ENCODE measurements at regions not wholly inside any gene's neighbourhood (a gene's known extent, or its start where the extent isn't known, plus 50 kb on each side); places are given as distances from the start of the nearest gene placed in this dataset.

DNA sequence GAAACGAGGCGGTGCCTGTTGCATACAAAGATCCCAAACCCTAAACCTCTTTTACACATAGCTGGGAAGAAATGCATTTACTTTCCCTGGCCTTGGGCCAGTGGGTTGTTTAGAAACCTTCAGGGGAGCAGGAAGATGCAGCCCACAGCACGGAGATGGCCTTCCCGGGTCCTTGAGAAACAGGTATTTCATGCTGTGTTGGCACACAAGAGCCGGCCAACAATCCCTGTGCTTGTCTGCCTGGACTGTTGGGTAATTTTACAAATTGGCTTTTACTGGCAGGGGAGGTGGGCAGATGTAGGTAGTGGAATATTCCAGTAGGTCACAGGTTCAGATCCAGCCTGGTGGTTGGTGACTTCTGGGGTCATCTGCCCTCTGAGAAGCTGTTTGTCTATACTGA lies 148.0 kb downstream of the FOXL1 start:
- Histone ChIP-seq H3K4me1 (ENCODE audit: control insufficient read depth, insufficient read depth, low read length) (no peaks in the 10 kb centered on the region), H3K27me3 (replicated peaks in 1 of 2; ENCODE audit: control insufficient read depth in 2 of 2, insufficient read depth in 2 of 2, low read length in 1 of 2) (no peaks in the 10 kb centered on the region; a peak in 1 of 4 replicates), H3K27ac (ENCODE audit: control insufficient read depth, insufficient read depth) (no peak overlapping the region), H3K4me2 (ENCODE audit: control insufficient read depth, insufficient read depth) (no peak overlapping the region), H3K9ac (ENCODE audit: control insufficient read depth, insufficient read depth, low read length) (no peak overlapping the region), H3K36me3 (ENCODE audit: control insufficient read depth in 2 of 2, insufficient read depth in 2 of 2, low read length in 1 of 2) (no peaks in the 10 kb centered on the region), H2AFZ (ENCODE audit: control insufficient read depth, low read depth, low read length) (no peak overlapping the region), H3K9me3 (replicated peaks; ENCODE audit: control insufficient read depth, insufficient read depth, low read length) (no peaks in the 10 kb centered on the region), H3K4me3 (no peak overlapping the region), H3K79me2 (ENCODE audit: control insufficient read depth, insufficient read depth, low read length) (no peaks in the 10 kb centered on the region), H4K20me1 (ENCODE audit: control insufficient read depth, insufficient read depth) (no peaks in the 10 kb centered on the region)
- POLR2A ChIA-PET = no interaction called here
- intact Hi-C loops (cut with micrococcal nuclease; ENCODE audit: unreplicated experiment) (no loop called here), in situ Hi-C loops (cut with MboI) (no loop called here)
- FAIRE-seq (no peak), ATAC-seq (no peak), DNase-seq (ENCODE audit: low read depth, low spot score) (no peak)
- TF ChIP-seq, protein P1, sequence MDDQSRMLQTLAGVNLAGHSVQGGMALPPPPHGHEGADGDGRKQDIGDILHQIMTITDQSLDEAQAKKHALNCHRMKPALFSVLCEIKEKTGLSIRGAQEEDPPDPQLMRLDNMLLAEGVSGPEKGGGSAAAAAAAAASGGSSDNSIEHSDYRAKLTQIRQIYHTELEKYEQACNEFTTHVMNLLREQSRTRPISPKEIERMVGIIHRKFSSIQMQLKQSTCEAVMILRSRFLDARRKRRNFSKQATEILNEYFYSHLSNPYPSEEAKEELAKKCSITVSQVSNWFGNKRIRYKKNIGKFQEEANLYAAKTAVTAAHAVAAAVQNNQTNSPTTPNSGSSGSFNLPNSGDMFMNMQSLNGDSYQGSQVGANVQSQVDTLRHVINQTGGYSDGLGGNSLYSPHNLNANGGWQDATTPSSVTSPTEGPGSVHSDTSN (IDR thresholded peaks at IDR 0.05; ENCODE audit: insufficient replicate concordance, low read depth, low read length) = no peak
- TF ChIP-seq SUZ12 (IDR thresholded peaks at IDR 0.05; ENCODE audit: unreplicated experiment) (no peak), SIX5 (IDR thresholded peaks at IDR 0.05; ENCODE audit: low read depth, low read length, severe bottlenecking) (no peak), TAF1 (IDR thresholded peaks at IDR 0.05; ENCODE audit: borderline replicate concordance, low read depth, low read length) (no peak), FOXK2 (IDR thresholded peaks at IDR 0.05) (no peak), RBBP5 (conservative IDR thresholded peaks at IDR 0.05) (no peak), CHD4 (IDR thresholded peaks at IDR 0.05) (no peak), NBN (IDR thresholded peaks at IDR 0.05) (no peak), MXI1 (IDR thresholded peaks at IDR 0.05; ENCODE audit: low read depth, low read length) (no peak), DPF2 (IDR thresholded peaks at IDR 0.05) (no peak), LARP7 (IDR thresholded peaks at IDR 0.05) (no peak), SUPT20H (IDR thresholded peaks at IDR 0.05; ENCODE audit: borderline replicate concordance, control insufficient read depth, low read depth, low read length) (no peak), FOXM1 (IDR thresholded peaks at IDR 0.05; ENCODE audit: low read depth, low read length) (no peak)
- TF ChIP-seq, protein P2, sequence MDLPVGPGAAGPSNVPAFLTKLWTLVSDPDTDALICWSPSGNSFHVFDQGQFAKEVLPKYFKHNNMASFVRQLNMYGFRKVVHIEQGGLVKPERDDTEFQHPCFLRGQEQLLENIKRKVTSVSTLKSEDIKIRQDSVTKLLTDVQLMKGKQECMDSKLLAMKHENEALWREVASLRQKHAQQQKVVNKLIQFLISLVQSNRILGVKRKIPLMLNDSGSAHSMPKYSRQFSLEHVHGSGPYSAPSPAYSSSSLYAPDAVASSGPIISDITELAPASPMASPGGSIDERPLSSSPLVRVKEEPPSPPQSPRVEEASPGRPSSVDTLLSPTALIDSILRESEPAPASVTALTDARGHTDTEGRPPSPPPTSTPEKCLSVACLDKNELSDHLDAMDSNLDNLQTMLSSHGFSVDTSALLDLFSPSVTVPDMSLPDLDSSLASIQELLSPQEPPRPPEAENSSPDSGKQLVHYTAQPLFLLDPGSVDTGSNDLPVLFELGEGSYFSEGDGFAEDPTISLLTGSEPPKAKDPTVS (IDR thresholded peaks at IDR 0.05; ENCODE audit: low read depth, low read length) = no peak
- TF ChIP-seq, protein P3, sequence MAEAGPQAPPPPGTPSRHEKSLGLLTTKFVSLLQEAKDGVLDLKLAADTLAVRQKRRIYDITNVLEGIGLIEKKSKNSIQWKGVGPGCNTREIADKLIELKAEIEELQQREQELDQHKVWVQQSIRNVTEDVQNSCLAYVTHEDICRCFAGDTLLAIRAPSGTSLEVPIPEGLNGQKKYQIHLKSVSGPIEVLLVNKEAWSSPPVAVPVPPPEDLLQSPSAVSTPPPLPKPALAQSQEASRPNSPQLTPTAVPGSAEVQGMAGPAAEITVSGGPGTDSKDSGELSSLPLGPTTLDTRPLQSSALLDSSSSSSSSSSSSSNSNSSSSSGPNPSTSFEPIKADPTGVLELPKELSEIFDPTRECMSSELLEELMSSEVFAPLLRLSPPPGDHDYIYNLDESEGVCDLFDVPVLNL (IDR thresholded peaks at IDR 0.05; ENCODE audit: low read depth, low read length) = no peak
- TF ChIP-seq, protein P4, sequence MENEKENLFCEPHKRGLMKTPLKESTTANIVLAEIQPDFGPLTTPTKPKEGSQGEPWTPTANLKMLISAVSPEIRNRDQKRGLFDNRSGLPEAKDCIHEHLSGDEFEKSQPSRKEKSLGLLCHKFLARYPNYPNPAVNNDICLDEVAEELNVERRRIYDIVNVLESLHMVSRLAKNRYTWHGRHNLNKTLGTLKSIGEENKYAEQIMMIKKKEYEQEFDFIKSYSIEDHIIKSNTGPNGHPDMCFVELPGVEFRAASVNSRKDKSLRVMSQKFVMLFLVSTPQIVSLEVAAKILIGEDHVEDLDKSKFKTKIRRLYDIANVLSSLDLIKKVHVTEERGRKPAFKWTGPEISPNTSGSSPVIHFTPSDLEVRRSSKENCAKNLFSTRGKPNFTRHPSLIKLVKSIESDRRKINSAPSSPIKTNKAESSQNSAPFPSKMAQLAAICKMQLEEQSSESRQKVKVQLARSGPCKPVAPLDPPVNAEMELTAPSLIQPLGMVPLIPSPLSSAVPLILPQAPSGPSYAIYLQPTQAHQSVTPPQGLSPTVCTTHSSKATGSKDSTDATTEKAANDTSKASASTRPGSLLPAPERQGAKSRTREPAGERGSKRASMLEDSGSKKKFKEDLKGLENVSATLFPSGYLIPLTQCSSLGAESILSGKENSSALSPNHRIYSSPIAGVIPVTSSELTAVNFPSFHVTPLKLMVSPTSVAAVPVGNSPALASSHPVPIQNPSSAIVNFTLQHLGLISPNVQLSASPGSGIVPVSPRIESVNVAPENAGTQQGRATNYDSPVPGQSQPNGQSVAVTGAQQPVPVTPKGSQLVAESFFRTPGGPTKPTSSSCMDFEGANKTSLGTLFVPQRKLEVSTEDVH (IDR thresholded peaks at IDR 0.05; ENCODE audit: low read depth, partially characterized antibody) = no peak
- TF ChIP-seq, protein P5, sequence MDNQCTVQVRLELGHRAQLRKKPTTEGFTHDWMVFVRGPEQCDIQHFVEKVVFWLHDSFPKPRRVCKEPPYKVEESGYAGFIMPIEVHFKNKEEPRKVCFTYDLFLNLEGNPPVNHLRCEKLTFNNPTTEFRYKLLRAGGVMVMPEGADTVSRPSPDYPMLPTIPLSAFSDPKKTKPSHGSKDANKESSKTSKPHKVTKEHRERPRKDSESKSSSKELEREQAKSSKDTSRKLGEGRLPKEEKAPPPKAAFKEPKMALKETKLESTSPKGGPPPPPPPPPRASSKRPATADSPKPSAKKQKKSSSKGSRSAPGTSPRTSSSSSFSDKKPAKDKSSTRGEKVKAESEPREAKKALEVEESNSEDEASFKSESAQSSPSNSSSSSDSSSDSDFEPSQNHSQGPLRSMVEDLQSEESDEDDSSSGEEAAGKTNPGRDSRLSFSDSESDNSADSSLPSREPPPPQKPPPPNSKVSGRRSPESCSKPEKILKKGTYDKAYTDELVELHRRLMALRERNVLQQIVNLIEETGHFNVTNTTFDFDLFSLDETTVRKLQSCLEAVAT (IDR thresholded peaks at IDR 0.05) = no peak
- SMC1A ChIA-PET (ENCODE audit: uncharacterized antibody, unreplicated experiment) = no interaction called here
- CTCF ChIA-PET = interaction anchor here (0.9 kb wide), 1 partner anchor 8 kb away, joined by 3 read pairs; no protein-coding TSS in a partner anchor
- no TSS peak for BruUV-seq (replicated peaks)
- 34% methylated on average over 5 of the region's 5 CpGs for WGBS (ENCODE audit: insufficient coverage, insufficient replicate concordance, low lambda C conversion rate, missing lambda C conversion rate)
- RAD21 ChIA-PET (ENCODE audit: unreplicated experiment) = no interaction called here
